GM12872 (cell line): ENCODE measurements at regions not wholly inside any gene's neighbourhood (a gene's known extent, or its start where the extent isn't known, plus 50 kb on each side); places are given as distances from the start of the nearest gene placed in this dataset.

ENCODE experiments used
- TF ChIP-seq, protein P1 (sequence below): IDR thresholded peaks from 3 replicates; pipeline ENCODE4 v1.5.1; 2011; ENCODE audit warnings: low read depth, mild to moderate bottlenecking, low read length, moderate library complexity; ENCODE audit not compliant: insufficient read depth

DNA sequence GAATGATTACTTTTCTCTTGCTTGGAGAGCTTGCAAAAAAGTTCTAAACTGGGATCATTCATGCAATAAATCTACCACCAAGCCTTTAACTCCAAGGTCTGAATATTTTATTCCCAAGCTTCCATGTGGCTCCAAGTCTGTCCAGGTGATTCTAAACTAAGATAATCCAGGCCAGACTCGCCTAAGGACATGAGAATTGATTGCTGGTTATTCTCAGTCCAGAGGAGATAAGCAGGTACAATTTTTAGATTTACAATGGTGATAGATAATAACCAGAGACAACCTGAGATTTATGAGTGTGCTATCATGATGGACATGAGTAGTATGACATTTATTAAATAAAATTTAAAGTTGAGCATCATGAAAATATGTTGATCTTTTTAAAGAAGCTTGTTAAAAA, 156.5 kb upstream of the SPRY2 start:
- TF ChIP-seq, protein P1, sequence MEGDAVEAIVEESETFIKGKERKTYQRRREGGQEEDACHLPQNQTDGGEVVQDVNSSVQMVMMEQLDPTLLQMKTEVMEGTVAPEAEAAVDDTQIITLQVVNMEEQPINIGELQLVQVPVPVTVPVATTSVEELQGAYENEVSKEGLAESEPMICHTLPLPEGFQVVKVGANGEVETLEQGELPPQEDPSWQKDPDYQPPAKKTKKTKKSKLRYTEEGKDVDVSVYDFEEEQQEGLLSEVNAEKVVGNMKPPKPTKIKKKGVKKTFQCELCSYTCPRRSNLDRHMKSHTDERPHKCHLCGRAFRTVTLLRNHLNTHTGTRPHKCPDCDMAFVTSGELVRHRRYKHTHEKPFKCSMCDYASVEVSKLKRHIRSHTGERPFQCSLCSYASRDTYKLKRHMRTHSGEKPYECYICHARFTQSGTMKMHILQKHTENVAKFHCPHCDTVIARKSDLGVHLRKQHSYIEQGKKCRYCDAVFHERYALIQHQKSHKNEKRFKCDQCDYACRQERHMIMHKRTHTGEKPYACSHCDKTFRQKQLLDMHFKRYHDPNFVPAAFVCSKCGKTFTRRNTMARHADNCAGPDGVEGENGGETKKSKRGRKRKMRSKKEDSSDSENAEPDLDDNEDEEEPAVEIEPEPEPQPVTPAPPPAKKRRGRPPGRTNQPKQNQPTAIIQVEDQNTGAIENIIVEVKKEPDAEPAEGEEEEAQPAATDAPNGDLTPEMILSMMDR, result no peak

DNA sequence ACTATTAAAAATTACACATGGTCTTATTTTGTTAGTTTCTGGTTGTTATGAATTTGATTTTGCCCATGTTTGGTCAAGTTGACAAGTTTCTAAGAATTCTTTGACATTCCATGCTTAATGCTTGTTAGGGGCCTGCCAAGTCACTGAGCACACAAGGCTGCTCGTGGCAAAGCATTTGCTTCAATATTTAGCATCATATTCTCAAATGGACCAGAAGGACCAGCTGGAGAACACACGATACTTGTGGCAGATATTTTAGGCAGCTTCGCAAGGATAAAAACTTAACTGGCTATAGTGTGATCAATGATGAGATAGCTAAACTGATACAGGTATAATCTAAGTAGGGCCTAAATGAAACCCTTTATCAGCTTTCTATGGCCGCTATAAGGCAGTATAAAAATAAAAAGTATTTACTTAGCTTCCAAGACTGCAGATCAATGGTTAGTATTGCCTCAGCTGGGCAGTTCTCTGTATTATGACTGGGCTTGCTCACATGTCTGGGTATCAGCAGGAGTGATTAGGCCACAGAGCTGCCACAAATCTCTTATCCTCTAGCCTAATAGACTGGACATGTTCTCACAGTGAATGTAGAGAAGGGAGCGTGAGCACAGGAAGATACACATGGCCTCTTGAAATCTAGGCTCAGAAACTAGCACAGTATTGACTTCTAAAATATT, 155.9 kb upstream of the SPRY2 start:
- TF ChIP-seq, protein P1, result no peak

DNA sequence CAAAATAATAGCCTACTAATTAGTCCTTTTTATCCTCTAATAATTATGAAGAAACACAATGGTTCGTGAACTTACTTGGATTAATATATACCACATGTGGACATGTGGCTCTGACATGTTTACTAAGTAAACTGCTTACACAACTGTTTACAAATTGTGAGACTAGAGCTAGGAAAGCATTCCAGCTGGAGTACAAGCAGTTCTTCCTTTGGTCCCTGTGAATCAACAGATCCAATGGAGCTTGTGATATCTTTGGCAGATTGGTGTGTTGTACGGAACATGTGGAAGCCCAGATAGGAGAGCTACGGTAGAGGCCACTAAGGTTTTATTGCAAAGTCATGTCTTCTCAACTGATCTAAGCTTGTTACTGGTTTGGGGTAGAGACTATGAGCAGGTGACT, 145.5 kb upstream of the SPRY2 start:
- TF ChIP-seq, protein P1, result no peak

DNA sequence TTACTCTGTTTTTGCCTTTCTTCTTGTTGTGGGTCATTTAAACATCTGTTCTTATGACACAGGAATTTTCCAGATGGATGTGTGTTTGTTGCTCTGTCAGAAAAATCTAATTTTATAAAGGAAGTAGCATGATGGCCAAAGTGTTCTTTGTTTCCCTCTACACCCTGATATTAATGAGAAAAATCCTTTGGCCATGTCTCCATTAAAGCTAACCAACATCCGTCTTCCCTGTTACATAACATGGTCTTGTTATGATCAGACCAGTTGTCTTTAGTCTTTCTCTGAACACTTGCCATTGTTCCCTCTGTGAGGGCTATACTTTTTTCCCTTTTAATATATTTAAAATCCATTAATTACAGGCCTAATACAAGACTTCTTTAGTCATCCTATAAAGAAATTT, 142.2 kb upstream of the SPRY2 start:
- TF ChIP-seq, protein P1, result no peak

DNA sequence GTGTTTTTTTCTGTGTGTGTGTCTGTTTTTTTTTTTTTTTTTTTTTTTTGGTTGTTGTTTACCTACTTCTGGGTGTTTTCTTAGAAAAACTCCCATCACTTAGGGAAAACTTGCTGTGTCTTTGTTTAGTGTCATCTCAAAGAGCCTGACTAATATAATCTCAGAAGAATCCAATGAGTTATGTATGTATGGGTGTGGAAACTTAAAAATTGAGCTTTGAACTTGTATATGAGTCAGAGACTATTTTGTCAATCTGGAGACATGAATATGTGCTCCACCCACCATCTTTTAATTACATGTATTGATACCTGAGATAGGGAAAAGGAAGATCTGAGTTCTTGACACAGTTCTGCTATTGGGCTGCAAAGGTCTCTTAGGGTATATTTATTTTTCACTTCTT, 140.7 kb upstream of the SPRY2 start:
- TF ChIP-seq, protein P1, result no peak

DNA sequence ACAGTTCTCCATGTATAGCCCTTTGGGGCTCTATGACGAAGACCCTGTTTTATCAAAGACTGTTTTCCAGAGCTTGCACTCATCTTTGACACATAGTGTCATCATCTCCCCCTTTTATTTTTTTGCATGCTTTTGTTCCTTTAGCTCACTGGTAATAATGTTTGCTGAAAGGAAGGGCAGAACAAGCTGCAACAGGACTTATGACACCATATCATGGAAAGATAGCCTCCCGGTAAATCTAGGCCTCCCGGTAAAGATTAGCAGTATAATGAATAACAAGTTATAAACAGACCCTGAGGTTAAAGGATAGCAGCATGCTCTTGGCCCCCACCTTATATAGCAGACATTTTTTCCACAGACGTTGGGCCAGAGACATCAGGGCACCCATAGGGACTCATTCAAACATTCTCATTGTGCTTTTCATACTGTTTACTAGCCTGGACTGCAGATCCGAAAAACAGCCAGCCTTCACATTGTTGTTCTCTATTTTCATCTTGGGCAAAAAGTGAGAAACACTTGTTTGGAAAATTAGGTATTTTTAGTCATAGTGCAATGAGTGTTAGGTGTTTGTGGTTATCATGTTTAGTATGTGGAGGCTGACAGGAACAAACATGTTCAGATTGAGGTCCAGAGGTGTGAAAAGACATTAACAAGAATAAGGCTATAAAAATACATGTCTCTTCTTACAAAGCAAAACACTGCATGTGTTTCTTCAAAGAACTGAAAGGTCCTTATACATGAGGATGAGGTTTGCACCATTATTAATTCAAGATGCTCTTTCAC, 136.9 kb upstream of the SPRY2 start:
- TF ChIP-seq, protein P1, result no peak

DNA sequence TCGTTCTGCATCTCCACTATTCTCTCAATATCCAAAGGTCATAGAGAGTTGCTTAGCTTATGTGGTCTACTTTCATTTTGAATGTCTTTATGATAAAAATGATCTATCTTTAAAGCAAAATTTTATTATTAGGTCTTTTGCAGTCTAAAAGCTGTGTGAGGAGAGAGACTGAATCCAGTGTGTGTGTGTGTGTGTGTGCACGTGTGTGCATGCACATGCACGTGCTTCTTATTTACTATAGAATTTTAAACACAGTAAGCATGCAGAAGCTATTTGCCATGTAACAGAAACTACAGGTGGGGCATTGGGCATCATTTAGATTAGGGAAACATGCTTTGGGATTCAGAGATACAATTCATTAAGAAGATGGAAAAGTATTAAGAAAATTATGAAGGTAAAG, 136.0 kb upstream of the SPRY2 start:
- TF ChIP-seq, protein P1, result no peak
